ENCODE measurements at regions not wholly inside any gene's neighbourhood (a gene's known extent, or its start where the extent isn't known, plus 50 kb on each side); places are given as distances from the start of the nearest gene placed in this dataset.

GRCh38 chr2:142605421-142605820 lies 272.0 kb upstream of the KYNU start (continued):
- TF ChIP-seq CHD7 (IDR thresholded peaks at IDR 0.05; ENCODE audit: insufficient replicate concordance, low read length) (no peak), TEAD4 (IDR thresholded peaks at IDR 0.05; ENCODE audit: low read depth, low read length) (no peak), POLR2AphosphoS5 (IDR thresholded peaks at IDR 0.05; ENCODE audit: low read depth, low read length) (no peak), RNF2 (IDR thresholded peaks at IDR 0.05; ENCODE audit: borderline replicate concordance, low read depth, low read length, missing control alignments, poor library complexity, severe bottlenecking) (no peak), CBX8 (IDR thresholded peaks at IDR 0.05; ENCODE audit: borderline replicate concordance, low read depth, low read length) (no peak), GABPA (IDR thresholded peaks at IDR 0.05; ENCODE audit: borderline replicate concordance, insufficient read depth, low read length) (no peak), RAD21 (IDR thresholded peaks at IDR 0.05 in 1 of 2, conservative IDR thresholded peaks at IDR 0.05 in 1 of 2; ENCODE audit: low read depth in 2 of 2, low read length in 2 of 2) (no peak), EP300 (IDR thresholded peaks at IDR 0.05; ENCODE audit: borderline replicate concordance in 1 of 2, low read depth in 2 of 2, low read length in 2 of 2) (no peak), KDM4A (IDR thresholded peaks at IDR 0.05; ENCODE audit: low read depth, low read length, severe bottlenecking) (no peak), GTF2F1 (IDR thresholded peaks at IDR 0.05; ENCODE audit: borderline replicate concordance, low read depth, low read length) (no peak), ZNF274 (IDR thresholded peaks at IDR 0.05; ENCODE audit: borderline replicate concordance, extremely low read depth, low read length) (no peak)

Data from H1 (cell line).